Type B pancreatic cell (in vitro differentiated cells): ENCODE measurements at regions not wholly inside any gene's neighbourhood (a gene's known extent, or its start where the extent isn't known, plus 50 kb on each side); places are given as distances from the start of the nearest gene placed in this dataset.

Source experiments
- DNase-seq: peaks from one replicate; pipeline ENCODE4 v3.0.0; 2021; ENCODE audit warnings: mixed read lengths; ENCODE audit not compliant: unreplicated experiment; ENCODE audit errors: extremely low spot score
- H3K27ac Mint-ChIP-seq: 2 replicates; pipeline ENCODE4 v1.8.0; 2021; ENCODE audit warnings: mild to moderate bottlenecking, mixed read lengths
- H3K27me3 Mint-ChIP-seq: 2 replicates; pipeline ENCODE4 v1.8.0; 2021; ENCODE audit warnings: mixed read lengths
- H3K36me3 Mint-ChIP-seq: 2 replicates; pipeline ENCODE4 v1.8.0; 2021; ENCODE audit warnings: mixed read lengths
- H3K4me1 Mint-ChIP-seq: one replicate; pipeline ENCODE4 v1.8.0; 2021; ENCODE audit warnings: mixed read lengths; ENCODE audit not compliant: unreplicated experiment
- H3K4me3 Mint-ChIP-seq: 2 replicates; pipeline ENCODE4 v1.8.0; 2021; ENCODE audit warnings: mild to moderate bottlenecking, mixed read lengths
- H3K9me3 Mint-ChIP-seq: 2 replicates; pipeline ENCODE4 v1.8.0; 2021; ENCODE audit warnings: mixed read lengths
- TF ChIP-seq, protein P1 (sequence below): fragments of 200-600 bp; sonication (generic); conservative IDR thresholded peaks from 2 replicates; pipeline ENCODE4 v1.5.0; 2021; ENCODE audit warnings: antibody characterized with exemption, mild to moderate bottlenecking

DNA sequence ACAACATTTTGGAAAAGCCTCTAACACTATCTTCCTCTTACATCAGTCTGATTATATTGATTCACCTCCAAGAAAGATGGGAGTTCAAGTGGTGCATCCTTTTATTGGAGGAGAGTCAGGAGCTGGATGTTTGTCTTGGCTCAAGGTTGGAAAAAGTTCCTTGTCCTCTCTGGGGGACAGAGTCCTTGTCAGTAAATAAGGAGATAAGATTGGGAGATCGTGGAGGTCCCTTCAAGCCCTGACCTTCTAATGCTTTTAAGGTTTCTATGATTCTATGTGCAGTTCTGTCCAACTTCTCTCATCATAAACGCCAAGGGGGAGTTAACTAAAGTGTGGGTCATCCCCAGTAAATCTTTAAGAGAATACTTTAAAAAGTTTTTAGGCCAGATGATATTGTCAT is 60.9 kb upstream of the CCBE1 start:
- Mint-ChIP-seq H3K4me1 (peaks cover 5% of the 10 kb centered on the region), H3K27me3 (peaks cover 8% of the 10 kb centered on the region), H3K27ac (no peak overlapping the region), H3K4me3 (no peak overlapping the region), H3K36me3 (no peaks in the 10 kb centered on the region), H3K9me3 (no peaks in the 10 kb centered on the region)
- TF ChIP-seq, protein P1, sequence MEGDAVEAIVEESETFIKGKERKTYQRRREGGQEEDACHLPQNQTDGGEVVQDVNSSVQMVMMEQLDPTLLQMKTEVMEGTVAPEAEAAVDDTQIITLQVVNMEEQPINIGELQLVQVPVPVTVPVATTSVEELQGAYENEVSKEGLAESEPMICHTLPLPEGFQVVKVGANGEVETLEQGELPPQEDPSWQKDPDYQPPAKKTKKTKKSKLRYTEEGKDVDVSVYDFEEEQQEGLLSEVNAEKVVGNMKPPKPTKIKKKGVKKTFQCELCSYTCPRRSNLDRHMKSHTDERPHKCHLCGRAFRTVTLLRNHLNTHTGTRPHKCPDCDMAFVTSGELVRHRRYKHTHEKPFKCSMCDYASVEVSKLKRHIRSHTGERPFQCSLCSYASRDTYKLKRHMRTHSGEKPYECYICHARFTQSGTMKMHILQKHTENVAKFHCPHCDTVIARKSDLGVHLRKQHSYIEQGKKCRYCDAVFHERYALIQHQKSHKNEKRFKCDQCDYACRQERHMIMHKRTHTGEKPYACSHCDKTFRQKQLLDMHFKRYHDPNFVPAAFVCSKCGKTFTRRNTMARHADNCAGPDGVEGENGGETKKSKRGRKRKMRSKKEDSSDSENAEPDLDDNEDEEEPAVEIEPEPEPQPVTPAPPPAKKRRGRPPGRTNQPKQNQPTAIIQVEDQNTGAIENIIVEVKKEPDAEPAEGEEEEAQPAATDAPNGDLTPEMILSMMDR: no peak
- no peak for DNase-seq

DNA sequence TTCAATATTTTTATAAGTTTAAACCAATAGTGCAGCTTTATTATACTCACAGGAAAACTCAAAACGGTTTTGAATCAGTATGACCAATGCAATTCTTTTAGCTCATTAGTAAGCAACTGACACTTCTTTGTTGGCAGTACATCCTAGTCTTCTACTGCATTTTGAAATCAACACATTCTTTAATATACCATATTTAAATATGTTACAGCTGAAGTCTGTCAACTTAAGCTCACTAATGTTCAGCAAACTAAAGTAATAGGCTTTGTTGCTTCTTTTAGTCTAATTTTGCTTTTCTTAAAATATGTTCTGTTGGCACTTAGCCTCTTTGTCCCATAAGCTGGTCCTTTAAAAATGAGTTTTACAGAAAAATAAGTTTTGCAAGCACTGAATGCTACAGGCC is 55.4 kb upstream of the CCBE1 start:
- Mint-ChIP-seq H3K4me3 (no peak overlapping the region), H3K9me3 (no peaks in the 10 kb centered on the region), H3K36me3 (no peaks in the 10 kb centered on the region), H3K4me1 (no peaks in the 10 kb centered on the region), H3K27me3 (peaks cover 4% of the 10 kb centered on the region), H3K27ac (no peak overlapping the region)
- DNase-seq: no peak
- TF ChIP-seq, protein P1: no peak

DNA sequence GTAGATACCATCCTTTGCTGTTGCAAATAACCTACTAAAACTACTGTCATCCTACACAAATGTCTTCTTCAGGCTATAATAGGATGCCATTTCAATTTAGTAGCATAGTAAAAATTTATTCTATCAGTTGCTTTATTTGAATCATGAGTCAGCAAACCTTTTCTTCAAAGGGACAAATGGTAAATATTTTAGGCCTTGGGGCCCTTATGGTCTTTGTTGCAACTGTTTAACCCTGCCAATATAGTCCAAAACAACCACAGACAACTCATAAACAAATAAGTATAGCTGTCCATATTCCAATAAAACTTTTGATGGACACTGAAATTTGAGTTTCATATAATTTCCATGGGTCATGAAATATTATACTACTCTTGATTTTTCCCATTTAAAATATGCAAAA is 54.0 kb upstream of the CCBE1 start:
- Mint-ChIP-seq H3K9me3 (no peaks in the 10 kb centered on the region), H3K4me3 (no peak overlapping the region), H3K36me3 (no peaks in the 10 kb centered on the region), H3K27ac (no peak overlapping the region), H3K27me3 (peaks cover 4% of the 10 kb centered on the region), H3K4me1 (no peaks in the 10 kb centered on the region)
- no peak for DNase-seq
- TF ChIP-seq, protein P1: no peak

DNA sequence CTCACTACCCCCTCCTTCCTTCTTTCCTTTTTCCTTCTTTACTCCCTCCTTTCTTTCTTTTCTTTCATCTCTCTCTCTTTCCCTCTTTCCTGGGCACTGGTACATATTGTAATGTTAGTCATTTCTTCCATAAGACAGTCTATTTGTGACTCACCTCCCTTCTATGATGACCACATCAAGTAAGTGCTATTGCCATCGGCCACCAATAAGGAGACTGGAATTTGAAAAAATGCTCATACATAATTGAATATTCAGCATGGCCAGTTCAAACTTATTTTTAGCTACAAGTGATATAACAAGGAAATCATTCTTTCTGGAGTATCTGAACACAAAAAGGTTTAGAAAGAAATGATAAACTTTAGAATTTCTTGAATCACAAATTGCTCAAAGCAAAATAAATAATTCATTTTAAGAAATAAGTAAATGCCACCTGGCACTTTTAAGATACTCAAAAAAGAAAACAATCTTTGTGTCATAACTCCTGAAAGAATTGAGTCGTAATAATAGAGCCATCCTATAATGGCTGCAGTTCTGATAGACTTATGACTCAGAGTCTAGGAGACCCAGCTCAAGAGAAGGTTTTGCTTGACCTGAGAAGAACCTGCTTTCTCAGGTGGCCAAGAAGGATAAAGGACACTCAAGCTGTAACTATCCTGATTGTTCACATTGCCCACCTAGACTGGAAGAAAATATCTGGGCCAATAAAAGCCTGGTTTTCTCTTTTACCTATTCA is 51.6 kb upstream of the CCBE1 start:
- H3K4me3 Mint-ChIP-seq: no peak overlapping the region
- no peak for DNase-seq
- no peaks in the 10 kb centered on the region for H3K4me1 Mint-ChIP-seq
- no peaks in the 10 kb centered on the region for H3K36me3 Mint-ChIP-seq
- H3K27ac Mint-ChIP-seq: no peak overlapping the region
- TF ChIP-seq, protein P1: no peak
- H3K9me3 Mint-ChIP-seq: no peaks in the 10 kb centered on the region
- peaks cover 4% of the 10 kb centered on the region for H3K27me3 Mint-ChIP-seq
